ENCODE measurements at regions not wholly inside any gene's neighbourhood (a gene's known extent, or its start where the extent isn't known, plus 50 kb on each side); places are given as distances from the start of the nearest gene placed in this dataset.

- TF ChIP-seq GATA2 (IDR thresholded peaks at IDR 0.05; ENCODE audit: low read depth, low read length) (no peak), GATA3 (IDR thresholded peaks at IDR 0.05; ENCODE audit: low read depth, low read length) (no peak)
These were observed 252.9 kb downstream of the GPM6A start for GRCh38 chr4:175559126-175559525.
